Kasumi-1 (cell line): ENCODE measurements at regions not wholly inside any gene's neighbourhood (a gene's known extent, or its start where the extent isn't known, plus 50 kb on each side); places are given as distances from the start of the nearest gene placed in this dataset.

ENCODE experiments used
- DNase-seq, 2 experiments: peaks; one replicate each; lab custom pipeline; 2025; lab: John Stamatoyannopoulos, UW

GRCh38 chr13:86201477-86201876, 402.3 kb upstream of the SLITRK6 start:
- peak in 1 of 2 experiments; percentile 46 for DNase-seq

GRCh38 chr13:86193281-86193680, 394.1 kb upstream of the SLITRK6 start:
- DNase-seq: peak in 1 of 2 experiments; percentile 27

DNA sequence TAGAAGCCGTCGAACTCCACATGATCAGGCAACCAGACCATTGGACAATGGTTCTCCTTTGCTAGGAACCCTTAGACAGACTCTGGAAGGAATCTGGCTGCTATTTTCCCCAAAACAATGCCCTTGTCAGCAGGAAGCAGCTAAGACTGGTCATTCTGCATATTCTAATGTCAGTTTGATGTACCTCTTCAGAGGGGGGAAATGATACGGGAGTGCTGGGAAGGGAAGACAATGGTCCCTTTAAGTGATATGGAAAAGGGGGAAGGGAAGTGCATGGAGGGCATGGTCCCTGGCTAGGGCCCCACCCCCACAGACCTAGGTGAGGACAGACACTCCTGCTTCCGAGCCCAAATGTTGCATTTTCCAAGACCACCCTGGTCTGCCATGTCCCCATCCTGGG, 389.0 kb upstream of the SLITRK6 start:
- no peak for DNase-seq

- DNase-seq: no peak
Measured at GRCh38 chr13:86185636-86186035, 386.4 kb upstream of the SLITRK6 start.

DNA sequence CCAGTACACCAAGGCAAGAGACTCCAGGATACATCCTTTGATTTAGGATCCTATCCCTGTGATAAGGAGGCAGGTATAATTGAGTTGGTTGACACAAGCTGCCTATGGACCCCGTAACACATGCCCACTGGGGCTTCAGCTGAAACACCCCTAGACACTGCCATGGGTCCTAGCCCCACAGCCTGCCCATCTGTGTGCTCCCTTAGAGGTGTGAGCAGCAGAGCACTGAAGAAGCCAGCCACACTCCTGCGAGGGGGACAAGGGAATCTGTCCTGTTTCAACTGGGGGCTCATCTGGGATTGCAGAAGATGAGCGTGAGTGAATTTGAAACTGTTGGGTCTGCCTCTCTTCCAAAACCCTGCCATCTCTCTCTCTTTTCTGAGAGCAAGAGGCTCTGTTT, 385.9 kb upstream of the SLITRK6 start:
- no peak for DNase-seq

DNA sequence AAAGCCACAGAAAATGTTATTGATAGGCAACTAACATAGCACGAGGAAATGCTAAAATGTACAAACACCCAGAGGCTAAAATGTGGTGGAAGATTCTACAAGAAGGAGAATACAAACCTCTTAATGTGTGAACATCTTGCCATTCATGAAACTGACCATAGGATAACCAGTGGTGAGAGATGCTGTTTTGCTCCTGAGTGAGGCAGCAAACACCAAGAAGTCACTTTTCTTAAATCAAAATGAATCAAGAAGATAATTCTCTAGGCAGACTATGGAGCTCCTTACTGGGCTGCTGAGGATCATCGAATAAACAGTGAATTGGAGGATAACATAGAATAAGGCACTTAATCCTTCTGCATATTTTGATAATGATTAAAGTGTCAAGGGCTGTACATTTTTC, 375.4 kb upstream of the SLITRK6 start:
- DNase-seq: no peak

DNA sequence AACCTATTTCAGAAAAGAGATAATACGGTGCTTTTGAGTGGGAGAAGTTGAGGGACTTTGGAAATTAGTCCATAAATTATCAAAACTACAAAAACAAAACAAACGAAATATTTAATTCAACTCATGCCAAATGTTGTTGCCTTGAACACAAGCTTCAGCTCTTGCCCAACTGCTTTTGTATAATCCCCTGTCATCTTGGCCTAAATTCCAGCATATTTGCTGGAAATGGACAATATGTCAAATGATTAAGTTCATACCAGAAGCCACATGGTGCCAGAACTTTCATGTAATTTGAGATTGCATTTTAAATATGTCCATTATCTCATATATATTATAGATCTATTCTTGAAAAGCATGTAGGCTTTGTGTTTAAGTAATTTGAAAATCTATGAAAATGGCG, 373.7 kb upstream of the SLITRK6 start:
- DNase-seq: no peak

- no peak for DNase-seq
Measured at GRCh38 chr13:86161257-86161656, 362.0 kb upstream of the SLITRK6 start.

- DNase-seq: no peak
Measured at GRCh38 chr13:86155756-86156155, 356.5 kb upstream of the SLITRK6 start.

DNA sequence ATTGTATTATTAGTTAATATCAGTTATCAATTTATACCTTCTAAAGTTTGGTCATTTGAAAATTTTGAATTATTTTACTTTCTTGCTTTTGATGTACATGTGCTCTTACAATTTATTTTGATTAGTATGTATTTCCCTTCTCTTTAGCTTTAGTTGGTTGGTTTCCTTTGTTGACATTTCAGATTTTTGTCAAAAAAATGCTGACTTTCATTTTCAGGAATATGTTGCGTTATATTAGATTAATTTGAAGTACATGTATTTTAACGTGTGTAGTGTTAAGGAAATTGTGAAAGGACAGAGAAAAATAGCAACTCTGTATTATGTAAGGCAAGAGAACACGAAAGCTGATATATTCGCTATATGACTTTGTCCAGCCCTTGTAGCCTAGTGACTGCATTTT, 342.9 kb upstream of the SLITRK6 start:
- no peak for DNase-seq

DNA sequence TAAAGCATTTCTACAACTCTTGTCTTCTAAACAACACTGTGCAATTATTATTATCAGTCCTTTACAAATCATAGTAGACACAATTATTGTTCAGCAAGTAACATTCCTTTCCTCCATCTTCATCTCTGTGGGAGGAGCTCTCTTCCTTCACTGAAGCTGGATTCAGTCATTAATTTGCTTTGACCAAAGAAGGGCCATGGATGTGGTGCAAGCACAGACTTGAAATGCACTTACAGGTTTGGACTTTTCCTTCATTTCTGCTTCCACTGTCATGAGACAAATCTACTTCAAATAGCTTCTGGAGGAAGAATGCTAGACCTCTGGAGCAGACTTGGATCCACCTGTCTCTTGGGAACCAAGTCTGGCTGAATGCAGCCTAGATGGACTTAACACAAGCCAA, 336.6 kb upstream of the SLITRK6 start:
- no peak for DNase-seq

DNA sequence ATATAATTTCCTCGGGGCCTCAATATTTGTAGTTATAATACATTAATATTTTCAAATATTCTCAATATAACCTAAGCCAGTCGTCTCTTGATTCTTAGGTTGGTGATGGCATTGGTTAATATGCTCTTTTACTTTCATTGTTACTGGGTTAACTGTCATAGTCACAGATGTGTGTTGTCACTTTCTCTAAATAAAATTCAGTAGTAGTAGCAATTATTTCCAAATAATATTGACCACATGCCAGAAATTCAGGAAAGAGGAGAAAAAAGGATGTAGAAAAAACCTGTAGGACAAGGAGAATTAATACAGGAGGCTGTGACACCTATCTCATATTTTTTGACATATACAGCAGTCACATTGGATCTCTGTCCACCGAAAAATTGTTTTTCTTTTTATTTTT, 322.7 kb upstream of the SLITRK6 start:
- DNase-seq: no peak

DNA sequence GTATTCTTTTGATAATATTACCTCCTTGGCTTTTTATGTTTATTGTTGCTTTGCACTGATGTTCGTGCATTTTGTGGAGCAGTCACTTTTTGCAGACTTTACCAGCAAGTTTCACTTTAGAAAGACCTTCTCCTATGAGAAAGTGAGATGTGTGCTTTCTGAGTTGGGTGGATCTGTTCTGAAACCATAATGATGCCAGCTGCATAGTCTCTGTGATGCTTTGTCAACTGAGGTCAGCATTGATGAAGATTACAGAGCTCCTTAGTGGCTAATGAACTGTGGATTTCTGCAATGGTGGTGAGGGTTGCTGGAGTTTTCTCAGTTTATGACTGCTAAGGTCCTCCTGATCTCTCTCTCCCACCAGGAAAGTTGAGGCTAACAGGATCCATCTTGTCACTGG, 309.9 kb upstream of the SLITRK6 start:
- DNase-seq: no peak

GRCh38 chr13:86108334-86108733, 309.1 kb upstream of the SLITRK6 start:
- no peak for DNase-seq

- DNase-seq: no peak
Measured at GRCh38 chr13:86098511-86098910, 299.3 kb upstream of the SLITRK6 start.

DNA sequence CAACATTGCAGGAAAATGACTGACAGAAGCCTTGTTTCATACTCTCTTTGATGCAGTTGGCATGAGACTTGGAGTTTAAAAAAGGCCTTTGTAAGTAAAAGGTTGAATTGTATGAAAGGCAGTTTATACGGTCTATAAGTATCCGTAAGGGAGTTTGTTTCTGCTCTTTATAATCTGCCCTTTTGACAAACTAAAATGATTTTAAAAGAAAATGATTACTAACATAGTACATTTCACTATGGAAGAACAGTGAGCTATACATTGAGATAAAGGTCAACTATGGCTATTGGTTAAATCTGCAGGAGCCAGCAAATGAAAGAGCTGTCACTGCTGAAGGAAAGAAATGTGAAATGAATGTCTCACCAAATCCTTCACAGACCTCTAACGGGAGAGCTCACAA, 296.1 kb upstream of the SLITRK6 start:
- DNase-seq: no peak

- no peak for DNase-seq
Measured at GRCh38 chr13:86090181-86090580, 291.0 kb upstream of the SLITRK6 start.

GRCh38 chr13:86087244-86087643, 288.0 kb upstream of the SLITRK6 start:
- no peak for DNase-seq

DNA sequence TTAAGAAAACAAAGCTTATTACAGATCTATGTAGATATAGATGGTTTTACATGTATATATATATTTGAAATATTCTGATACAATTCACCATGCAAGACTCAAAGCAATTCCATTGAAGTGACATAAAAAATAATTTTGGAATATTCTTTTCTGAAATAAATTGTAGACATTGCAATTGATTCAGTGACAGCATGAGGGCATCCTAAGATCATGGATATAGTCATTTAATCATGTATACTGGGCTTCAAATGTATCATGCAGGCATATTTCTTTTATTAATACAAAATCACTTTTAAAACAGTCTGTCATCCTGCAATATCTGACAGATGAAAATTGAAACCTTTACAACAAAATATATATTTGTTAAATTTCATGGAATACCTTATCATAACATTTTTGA, 286.7 kb upstream of the SLITRK6 start:
- peak; percentile 23 to 29 for DNase-seq

DNA sequence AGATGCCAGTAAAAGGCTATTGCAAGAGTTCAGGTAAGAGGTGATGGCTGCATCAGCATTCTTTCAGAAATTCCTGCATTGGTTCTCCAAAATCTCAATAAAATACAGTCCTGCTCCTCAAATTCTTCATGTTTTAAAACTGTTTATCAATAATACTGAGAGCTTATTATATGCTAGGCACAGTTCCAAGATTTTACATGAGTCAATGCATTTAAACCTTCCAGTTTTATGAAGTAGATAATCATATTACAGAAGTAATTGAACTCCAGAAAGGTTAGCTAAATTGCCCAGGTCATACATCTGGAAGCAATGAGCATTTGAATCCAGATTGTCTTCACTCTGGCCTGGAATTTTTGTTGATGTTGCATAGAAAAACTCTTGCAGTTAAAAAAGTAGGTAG, 282.9 kb upstream of the SLITRK6 start:
- no peak for DNase-seq

GRCh38 chr13:86080340-86080995, 281.2 kb upstream of the SLITRK6 start:
- no peak for DNase-seq

GRCh38 chr13:86066611-86067365, 267.6 kb upstream of the SLITRK6 start:
- no peak for DNase-seq

GRCh38 chr13:86052141-86052540, 252.9 kb upstream of the SLITRK6 start:
- DNase-seq: no peak
